Mucosa of stomach (tissue), 1 donor: ENCODE measurements at regions not wholly inside any gene's neighbourhood (a gene's known extent, or its start where the extent isn't known, plus 50 kb on each side); places are given as distances from the start of the nearest gene placed in this dataset.
"Not testable (repeated sequence)": the region's sequence is repeated elsewhere in the genome, so short reads cannot be mapped to it uniquely, and the experiment has no call there.

Experiments
- H3K27me3 ChIP-seq: one replicate; pipeline ENCODE4 v1.7.0; 2013; ENCODE audit warnings: mild to moderate bottlenecking, low read length; ENCODE audit not compliant: control insufficient read depth, insufficient read depth
- H3K36me3 ChIP-seq: one replicate; pipeline ENCODE4 v1.7.0; 2013; ENCODE audit warnings: low read length; ENCODE audit not compliant: control insufficient read depth, insufficient read depth
- H3K4me1 ChIP-seq: one replicate; pipeline ENCODE4 v1.7.0; 2013; ENCODE audit warnings: mild to moderate bottlenecking, low read length; ENCODE audit not compliant: control insufficient read depth, insufficient read depth
- H3K4me3 ChIP-seq: one replicate; pipeline ENCODE4 v1.7.0; 2013; ENCODE audit warnings: low read length
- H3K9ac ChIP-seq: one replicate; pipeline ENCODE4 v1.7.0; 2013; ENCODE audit warnings: mild to moderate bottlenecking, low read length, moderate library complexity
- H3K9me3 ChIP-seq: one replicate; pipeline ENCODE4 v1.7.0; 2013; ENCODE audit warnings: mild to moderate bottlenecking, low read length, moderate library complexity; ENCODE audit not compliant: control insufficient read depth
- donor health status: Pancreatic carcinoma.

- H3K9ac ChIP-seq, H3K4me3 ChIP-seq, H3K9me3 ChIP-seq, H3K36me3 ChIP-seq, H3K4me1 ChIP-seq, H3K27me3 ChIP-seq: not testable (repeated sequence)
Measured at GRCh38 chr1:223931476-223931875, 85.7 kb upstream of the TP53BP2 start.

DNA sequence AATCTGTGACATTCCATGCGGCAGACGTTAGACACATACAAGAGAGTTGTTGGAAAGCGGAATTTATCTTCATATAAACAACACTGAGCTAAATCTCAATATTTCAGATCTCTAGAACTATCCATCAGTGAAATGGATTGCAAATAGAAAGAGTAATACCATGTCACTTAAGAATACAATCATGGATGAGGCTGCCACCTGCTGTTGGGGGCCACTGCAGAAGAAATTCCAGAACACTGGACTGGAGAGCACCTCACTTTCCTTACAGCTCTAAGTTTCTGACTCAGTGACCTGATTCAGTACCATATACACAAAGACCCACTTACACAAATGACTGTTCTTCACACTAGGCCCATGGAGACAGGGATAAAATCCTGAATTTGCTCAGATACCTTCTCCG, 75.1 kb upstream of the TP53BP2 start:
- not testable (repeated sequence) for H3K9ac ChIP-seq, H3K27me3 ChIP-seq, H3K4me3 ChIP-seq, H3K36me3 ChIP-seq, H3K4me1 ChIP-seq, H3K9me3 ChIP-seq

DNA sequence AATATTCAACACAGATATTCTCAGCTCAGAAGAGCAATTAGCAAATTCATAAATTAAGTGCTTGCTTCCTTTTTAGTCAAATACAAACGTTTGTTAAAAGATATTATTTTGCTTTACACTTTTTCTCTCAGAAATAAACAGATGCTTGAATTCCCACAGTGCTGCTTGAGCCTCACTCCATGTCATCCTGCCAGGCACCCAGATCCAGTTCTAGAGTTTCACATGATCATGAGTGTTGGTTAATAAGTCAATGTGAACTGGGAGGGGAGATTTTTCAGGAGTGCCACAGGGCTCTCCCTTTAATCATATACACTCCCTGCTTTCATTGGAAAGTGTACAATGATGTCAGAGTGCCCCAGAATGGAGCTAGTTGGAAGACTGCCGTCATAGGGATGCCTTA, 69.7 kb upstream of the TP53BP2 start:
- H3K4me3 ChIP-seq, H3K9ac ChIP-seq, H3K4me1 ChIP-seq, H3K27me3 ChIP-seq, H3K9me3 ChIP-seq, H3K36me3 ChIP-seq: not testable (repeated sequence)

- not testable (repeated sequence) for H3K4me1 ChIP-seq, H3K36me3 ChIP-seq, H3K4me3 ChIP-seq, H3K27me3 ChIP-seq, H3K9me3 ChIP-seq, H3K9ac ChIP-seq
Measured at GRCh38 chr1:223913715-223914114, 68.0 kb upstream of the TP53BP2 start.

DNA sequence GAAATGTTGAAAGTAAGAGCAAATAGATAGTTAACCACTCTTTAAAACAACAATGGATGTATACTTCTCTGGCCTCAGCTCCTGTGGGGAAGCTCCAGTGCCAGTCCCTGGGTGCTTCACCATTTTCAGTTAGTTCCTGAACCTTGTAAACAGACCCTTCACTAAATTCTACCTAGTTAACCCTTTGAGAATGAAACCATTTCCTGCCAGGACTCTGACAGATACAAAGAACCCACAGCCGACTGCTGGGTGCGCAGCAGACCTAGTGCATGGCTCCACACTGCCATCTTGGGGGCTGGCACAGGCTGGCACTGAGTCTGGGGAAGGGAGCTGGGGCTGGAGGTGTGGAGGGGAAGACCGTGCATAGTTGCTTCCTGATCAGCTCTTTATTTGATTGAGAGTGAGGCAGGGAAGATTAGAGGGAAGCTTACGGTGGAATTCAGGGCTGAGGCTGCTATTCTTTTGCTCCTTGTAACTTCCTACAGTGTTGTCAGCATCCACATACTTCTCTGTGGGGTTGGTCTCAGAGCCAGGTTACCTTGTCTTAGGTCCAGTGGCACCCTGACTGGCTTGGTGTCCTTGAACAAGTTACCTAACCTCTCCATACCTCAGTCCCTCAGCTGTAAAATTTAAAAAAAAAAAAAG, 62.3 kb upstream of the TP53BP2 start:
- H3K36me3 ChIP-seq, H3K27me3 ChIP-seq, H3K9me3 ChIP-seq, H3K4me1 ChIP-seq, H3K4me3 ChIP-seq, H3K9ac ChIP-seq: not testable (repeated sequence)

GRCh38 chr1:223903221-223903620, 57.5 kb upstream of the TP53BP2 start:
- not testable (repeated sequence) for H3K36me3 ChIP-seq, H3K27me3 ChIP-seq, H3K4me3 ChIP-seq, H3K9ac ChIP-seq, H3K9me3 ChIP-seq, H3K4me1 ChIP-seq

DNA sequence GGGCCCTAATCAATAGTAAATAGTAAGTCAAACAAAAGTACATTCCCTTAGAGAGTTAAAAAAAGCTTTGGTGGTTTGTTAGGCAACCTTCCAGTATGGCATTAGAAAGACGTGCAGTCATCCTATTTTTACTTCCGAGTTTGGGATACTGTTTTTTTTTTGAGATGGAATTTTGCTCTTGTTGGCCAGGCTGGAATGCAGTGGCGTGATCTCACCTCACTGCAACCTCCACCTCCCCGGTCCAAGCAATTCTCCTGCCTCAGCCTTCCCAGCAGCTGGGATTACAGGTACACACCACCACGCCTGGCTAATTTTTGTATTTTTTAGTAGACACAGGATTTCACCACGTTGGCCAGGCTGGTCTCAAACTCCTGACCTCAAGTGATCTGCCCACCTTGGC, 54.0 kb upstream of the TP53BP2 start:
- H3K9me3 ChIP-seq, H3K4me3 ChIP-seq: not testable (repeated sequence)

DNA sequence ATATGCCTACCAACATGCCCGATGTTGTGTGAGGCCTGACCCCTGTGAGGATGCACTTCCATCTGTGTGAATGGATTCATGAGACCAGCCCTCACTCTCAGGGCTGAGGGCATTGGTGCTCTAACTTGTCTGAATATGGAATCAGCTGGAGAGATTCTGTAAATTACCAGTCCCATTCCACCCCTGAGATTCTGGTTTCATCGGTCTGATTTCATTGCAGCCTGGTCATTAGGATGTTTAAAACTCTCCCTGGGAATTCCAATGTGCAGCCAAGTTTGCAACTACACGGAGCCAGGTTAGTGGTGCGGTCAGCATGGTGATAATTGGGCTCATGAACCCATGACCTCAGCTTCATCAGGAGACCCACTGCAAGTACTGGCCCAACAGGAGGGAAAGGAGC, 51.4 kb upstream of the TP53BP2 start:
- not testable (repeated sequence) for H3K27me3 ChIP-seq, H3K4me3 ChIP-seq, H3K9me3 ChIP-seq, H3K36me3 ChIP-seq, H3K4me1 ChIP-seq, H3K9ac ChIP-seq

More for the DNA sequence above, 54.0 kb upstream of the TP53BP2 start:
- H3K4me1 ChIP-seq, H3K36me3 ChIP-seq, H3K9ac ChIP-seq, H3K27me3 ChIP-seq: not testable (repeated sequence)

DNA sequence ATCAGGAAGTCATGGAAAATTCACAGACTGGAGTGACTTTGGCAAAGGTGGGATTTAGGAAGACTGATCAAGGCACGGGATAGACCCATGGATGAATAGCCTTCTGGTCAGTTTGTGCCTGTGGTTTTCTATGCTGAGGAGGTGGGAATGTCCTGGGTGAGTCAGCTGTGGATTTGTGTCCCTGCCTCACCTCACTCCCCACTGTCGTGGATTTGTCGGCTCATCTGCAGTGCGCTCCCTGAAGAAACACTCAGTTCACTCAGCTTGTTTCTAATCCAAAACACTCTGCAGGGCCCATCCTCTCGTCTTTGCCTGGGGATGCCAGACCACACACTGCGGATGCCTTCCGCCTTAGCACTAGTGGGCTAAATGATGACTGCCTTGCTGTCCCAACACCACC, 50.2 kb upstream of the TP53BP2 start:
- not testable (repeated sequence) for H3K9me3 ChIP-seq, H3K9ac ChIP-seq, H3K4me3 ChIP-seq, H3K4me1 ChIP-seq, H3K36me3 ChIP-seq, H3K27me3 ChIP-seq
